Tibial nerve (tissue), 4 donors: ENCODE measurements at regions not wholly inside any gene's neighbourhood (a gene's known extent, or its start where the extent isn't known, plus 50 kb on each side); places are given as distances from the start of the nearest gene placed in this dataset.

Experiments
- CTCF ChIP-seq, 5 experiments: fragments of 200-600 bp in 3 of 5; fragments of 450-650 bp in 2 of 5; sonication (generic) in 3 of 5; IDR thresholded peaks; one replicate each; pipeline ENCODE4 v1.5.1; 2016 to 2019; ENCODE audit warnings: antibody characterized with exemption in 5 of 5, mild to moderate bottlenecking in 3 of 5, moderate library complexity in 2 of 5
- EP300 ChIP-seq, 2 donors: sonication (generic); formaldehyde crosslinking; IDR thresholded peaks; one replicate each; pipeline ENCODE4 v1.6.1; 2017; ENCODE audit warnings: antibody characterized with exemption in 2 of 2, mild to moderate bottlenecking in 1 of 2
- POLR2A ChIP-seq, 2 donors: fragments of 450-650 bp; IDR thresholded peaks; one replicate each; pipeline ENCODE4 v1.6.1; 2017; ENCODE audit warnings: antibody characterized with exemption in 2 of 2, mild to moderate bottlenecking in 2 of 2, moderate library complexity in 2 of 2

GRCh38 chr1:229148743-229149142 lies 122.2 kb upstream of the RAB4A start:
- no peak for TF ChIP-seq CTCF (IDR thresholded peaks at IDR 0.05)
- TF ChIP-seq EP300 (IDR thresholded peaks at IDR 0.05) = no peak
- no peak for TF ChIP-seq POLR2A (IDR thresholded peaks at IDR 0.05)
